B cell (primary cell): ENCODE measurements at regions not wholly inside any gene's neighbourhood (a gene's known extent, or its start where the extent isn't known, plus 50 kb on each side); places are given as distances from the start of the nearest gene placed in this dataset.
"Not testable (repeated sequence)": the region's sequence is repeated elsewhere in the genome, so short reads cannot be mapped to it uniquely, and the experiment has no call there.

Experiments used
- ATAC-seq: fragments of 200-7000 bp; cut with Tn5 transposase; one replicate; pipeline ENCODE4 v1.10.0; 2021; ENCODE audit warnings: low read depth, mild to moderate bottlenecking, moderate number of reproducible peaks, moderate library complexity
- CTCF ChIA-PET: fragments of 350-600 bp; sonication (Branson Sonifier 250); formaldehyde crosslinking; loops from one replicate; lab custom pipeline; 2021; ENCODE audit warnings: antibody characterized with exemption, inconsistent platforms; lab: Charles Lee
- POLR2A ChIA-PET: fragments of 350-600 bp; sonication (Branson Sonifier 250); formaldehyde crosslinking; loops from one replicate; lab custom pipeline; 2021; ENCODE audit warnings: antibody characterized with exemption; lab: Charles Lee
- DNase-seq: peaks from one replicate; pipeline ENCODE4 v3.0.0; 2013
- H2AFZ ChIP-seq: 2 replicates; pipeline ENCODE4 v1.6.1; 2012; ENCODE audit warnings: mild to moderate bottlenecking, low read depth, low read length; ENCODE audit not compliant: insufficient read depth, poor library complexity, severe bottlenecking
- H3K27ac ChIP-seq, 2 donors: 1 replicate in 1 of 2; 2 replicates in 1 of 2; pipeline ENCODE4 v1.5.1; 2012 to 2013; ENCODE audit warnings: low read length in 2 of 2, mild to moderate bottlenecking in 2 of 2, moderate library complexity in 1 of 2
- H3K27me3 ChIP-seq, 4 experiments: fragments of 200-600 bp in 1 of 4; sonication (generic) in 1 of 4; replicated peaks in 1 of 4; 1 replicate in 2 of 4; 2 replicates in 2 of 4; pipeline versions ENCODE4 v1.6.1 to v1.7.0; 2013 to 2016; ENCODE audit warnings: low read length in 3 of 4, mild to moderate bottlenecking in 2 of 4, mixed read lengths in 1 of 4, moderate library complexity in 1 of 4; ENCODE audit not compliant: insufficient read depth in 4 of 4, control insufficient read depth in 3 of 4; ENCODE audit errors: control extremely low read depth in 1 of 4
- H3K36me3 ChIP-seq, 2 experiments: replicated peaks in 1 of 2; 1 replicate in 1 of 2; 2 replicates in 1 of 2; pipeline versions ENCODE4 v1.6.1 to v1.7.1; 2013; ENCODE audit warnings: low read length in 1 of 2; ENCODE audit not compliant: insufficient read depth in 2 of 2, control insufficient read depth in 1 of 2; ENCODE audit errors: control extremely low read depth in 1 of 2, extremely low read depth in 1 of 2
- H3K4me1 ChIP-seq, 2 donors: fragments of 200-600 bp in 1 of 2; sonication (generic) in 1 of 2; 1 replicate in 1 of 2; 2 replicates in 1 of 2; pipeline versions ENCODE4 v1.5.1 to v1.6.1; 2013 to 2017; ENCODE audit warnings: low read length in 2 of 2; ENCODE audit not compliant: control insufficient read depth in 2 of 2, insufficient read depth in 2 of 2
- H3K4me2 ChIP-seq: replicated peaks from 2 replicates; pipeline ENCODE3; 2012; ENCODE audit warnings: mild to moderate bottlenecking, low read depth, low read length; ENCODE audit not compliant: poor library complexity, severe bottlenecking
- H3K4me3 ChIP-seq, 5 experiments: fragments of 200-600 bp in 1 of 5; sonication (generic) in 1 of 5; 1 replicate in 3 of 5; 2 replicates in 2 of 5; pipeline versions ENCODE4 v1.5.1 to v1.7.0; 2011 to 2016; ENCODE audit warnings: low read length in 4 of 5, mild to moderate bottlenecking in 4 of 5, low read depth in 2 of 5, control low read depth in 1 of 5, moderate library complexity in 1 of 5; ENCODE audit not compliant: insufficient read depth in 1 of 5; ENCODE audit errors: control extremely low read depth in 1 of 5, extremely low read depth in 1 of 5
- H3K79me2 ChIP-seq: fragments of 200-600 bp; sonication (generic); one replicate; pipeline ENCODE4 v1.6.0; 2016; ENCODE audit warnings: low read length; ENCODE audit not compliant: control insufficient read depth, insufficient read depth
- H3K9ac ChIP-seq: fragments of 200-600 bp; sonication (generic); 2 replicates; pipeline ENCODE4 v1.6.1; 2017; ENCODE audit warnings: mild to moderate bottlenecking, low read length, moderate library complexity
- H3K9me3 ChIP-seq, 3 donors: one replicate each; pipeline versions ENCODE4 v1.6.1 to v1.7.1; 2013; ENCODE audit warnings: low read length in 2 of 3; ENCODE audit not compliant: control insufficient read depth in 2 of 3, insufficient read depth in 1 of 3; ENCODE audit errors: control extremely low read depth in 1 of 3
- H4K20me1 ChIP-seq: 2 replicates; pipeline ENCODE4 v1.6.0; 2012; ENCODE audit warnings: mild to moderate bottlenecking, low read length; ENCODE audit not compliant: insufficient read depth, control insufficient read depth, poor library complexity, severe bottlenecking
- H3K27ac Mint-ChIP-seq: one replicate; pipeline ENCODE4 v1.8.0; 2021; ENCODE audit warnings: mixed read lengths
- H3K27me3 Mint-ChIP-seq: one replicate; pipeline ENCODE4 v1.8.0; 2021; ENCODE audit warnings: mixed read lengths
- H3K4me1 Mint-ChIP-seq: one replicate; pipeline ENCODE4 v1.8.0; 2021; ENCODE audit warnings: mixed read lengths
- H3K4me3 Mint-ChIP-seq: one replicate; pipeline ENCODE4 v1.8.0; 2021; ENCODE audit warnings: mixed read lengths
- H3K9me3 Mint-ChIP-seq: one replicate; pipeline ENCODE4 v1.8.0; 2022; ENCODE audit warnings: mixed read lengths; ENCODE audit not compliant: insufficient read depth
- WGBS: methylation state at CpG from one replicate; pipeline ENCODE4 v1.1.5; 2013; ENCODE audit warnings: missing lambda C conversion rate; ENCODE audit not compliant: insufficient coverage; 5-methylcytosine and 5-hydroxymethylcytosine counted together
- intact Hi-C: fragments of 100-400 bp; cut with micrococcal nuclease; formaldehyde crosslinking; loops from one replicate; pipeline ENCODE4 v1.10.0; 2022

- H2AFZ ChIP-seq, H4K20me1 ChIP-seq, POLR2A ChIA-PET, ATAC-seq, H3K9me3 ChIP-seq, CTCF ChIA-PET, H3K4me2 ChIP-seq, H3K27ac ChIP-seq, H3K79me2 ChIP-seq, H3K27ac Mint-ChIP-seq, H3K4me1 ChIP-seq, H3K27me3 ChIP-seq, H3K9me3 Mint-ChIP-seq, H3K4me1 Mint-ChIP-seq, H3K27me3 Mint-ChIP-seq, H3K9ac ChIP-seq, intact Hi-C loops, DNase-seq, H3K36me3 ChIP-seq, H3K4me3 ChIP-seq, H3K4me3 Mint-ChIP-seq: not testable (repeated sequence)
- WGBS: no CpG with 5 or more reads among the region's 1 CpG
Measured at GRCh38 chr9:85834591-85834990, 92.8 kb upstream of the AGTPBP1 start.

- H3K79me2 ChIP-seq, H3K4me1 ChIP-seq, H4K20me1 ChIP-seq, H3K9me3 ChIP-seq, H3K9ac ChIP-seq, CTCF ChIA-PET, POLR2A ChIA-PET, ATAC-seq, DNase-seq, H3K9me3 Mint-ChIP-seq, H2AFZ ChIP-seq, H3K4me3 ChIP-seq, H3K27me3 Mint-ChIP-seq, H3K4me2 ChIP-seq, H3K4me1 Mint-ChIP-seq, H3K27ac Mint-ChIP-seq, H3K27ac ChIP-seq, H3K4me3 Mint-ChIP-seq, H3K27me3 ChIP-seq, intact Hi-C loops: not testable (repeated sequence)
- WGBS: no CpG with 5 or more reads among the region's 1 CpG
- peaks cover 5 to 26% of the 10 kb centered on the region in 2 experiments for H3K36me3 ChIP-seq
Measured at GRCh38 chr9:85843949-85844348, 97.0 kb upstream of the NAA35 start.

GRCh38 chr9:85847782-85848181, 93.2 kb upstream of the NAA35 start:
- H3K4me1 Mint-ChIP-seq, DNase-seq, H3K4me1 ChIP-seq, intact Hi-C loops, H3K27me3 ChIP-seq, H3K27ac Mint-ChIP-seq, H3K79me2 ChIP-seq, ATAC-seq, H3K27me3 Mint-ChIP-seq, CTCF ChIA-PET, H3K4me3 Mint-ChIP-seq, H3K9me3 Mint-ChIP-seq, H3K9ac ChIP-seq, H3K4me3 ChIP-seq, H3K27ac ChIP-seq, POLR2A ChIA-PET, H2AFZ ChIP-seq, H3K4me2 ChIP-seq, H3K36me3 ChIP-seq, H4K20me1 ChIP-seq, H3K9me3 ChIP-seq: not testable (repeated sequence)
- WGBS: no CpG with 5 or more reads among the region's 2 CpGs
